DMS153 (cell line): ENCODE measurements at regions not wholly inside any gene's neighbourhood (a gene's known extent, or its start where the extent isn't known, plus 50 kb on each side); places are given as distances from the start of the nearest gene placed in this dataset.
"Not testable (repeated sequence)": the region's sequence is repeated elsewhere in the genome, so short reads cannot be mapped to it uniquely, and the experiment has no call there.

Experiments
- DNase-seq: peaks from one replicate; lab custom pipeline; 2025; lab: John Stamatoyannopoulos, UW

DNA sequence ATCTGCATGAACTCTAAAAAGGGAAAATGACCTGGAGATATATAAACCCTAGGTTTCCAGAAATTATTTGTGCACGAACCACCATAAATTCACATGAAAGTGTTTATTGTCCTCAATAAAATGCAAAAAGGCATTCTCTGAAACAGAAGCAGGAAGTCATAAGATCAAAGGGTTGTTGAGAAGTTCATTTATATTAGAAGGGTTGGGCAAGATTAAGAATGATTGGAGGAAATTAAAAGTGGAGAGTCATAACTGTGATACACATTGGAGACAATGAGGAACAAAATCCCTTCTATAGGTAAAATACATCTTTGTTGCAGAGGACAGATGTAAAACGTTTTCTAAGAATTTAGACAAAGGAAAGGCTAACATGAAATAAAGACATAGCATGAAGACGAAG lies 476.8 kb downstream of the CBLN4 start:
- DNase-seq = no peak

DNA sequence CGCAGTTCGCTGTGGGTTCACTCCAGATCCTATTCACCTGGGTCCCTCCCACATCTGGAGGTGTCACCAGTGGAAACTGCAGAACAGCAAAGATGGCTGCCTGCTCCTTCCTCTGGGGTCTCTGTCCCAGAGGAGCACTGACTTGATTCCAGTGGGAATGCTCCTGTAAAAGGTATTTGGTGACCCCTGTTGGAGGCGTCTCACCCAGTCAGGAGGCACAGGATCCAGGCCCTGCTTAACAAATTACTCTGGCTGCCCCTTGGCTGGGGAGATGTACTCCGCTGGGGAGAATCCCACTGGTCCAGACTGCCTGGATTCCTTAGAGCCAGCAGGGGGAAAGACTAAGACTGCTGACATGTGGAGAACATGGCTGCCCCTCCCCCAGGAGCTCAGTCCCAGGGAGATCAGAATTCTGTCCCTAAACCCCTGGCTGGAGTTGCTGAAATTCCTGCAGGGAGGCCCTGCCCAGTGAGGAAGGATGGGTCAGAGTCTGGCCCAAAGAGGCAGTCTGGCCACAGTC lies 483.0 kb downstream of the CBLN4 start:
- DNase-seq = no peak

DNA sequence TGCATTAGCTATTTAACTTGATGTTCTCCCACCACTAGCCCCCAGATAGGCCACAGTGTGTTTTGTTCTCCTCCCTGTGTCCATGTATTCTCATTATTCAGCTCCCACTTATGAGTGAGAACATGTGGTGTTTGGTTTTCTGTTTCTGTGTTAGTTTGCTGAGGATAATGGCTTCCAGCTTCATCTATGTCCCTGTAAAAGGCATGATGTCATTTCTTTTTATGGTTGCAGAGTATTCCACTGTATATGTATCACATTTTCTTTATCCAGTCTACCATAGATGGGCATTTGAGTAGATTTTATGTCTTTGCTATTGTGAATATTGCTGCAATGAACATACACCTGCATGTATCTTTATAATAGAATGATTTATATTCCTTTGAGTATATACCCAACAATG lies 487.7 kb downstream of the CBLN4 start:
- not testable (repeated sequence) for DNase-seq

DNA sequence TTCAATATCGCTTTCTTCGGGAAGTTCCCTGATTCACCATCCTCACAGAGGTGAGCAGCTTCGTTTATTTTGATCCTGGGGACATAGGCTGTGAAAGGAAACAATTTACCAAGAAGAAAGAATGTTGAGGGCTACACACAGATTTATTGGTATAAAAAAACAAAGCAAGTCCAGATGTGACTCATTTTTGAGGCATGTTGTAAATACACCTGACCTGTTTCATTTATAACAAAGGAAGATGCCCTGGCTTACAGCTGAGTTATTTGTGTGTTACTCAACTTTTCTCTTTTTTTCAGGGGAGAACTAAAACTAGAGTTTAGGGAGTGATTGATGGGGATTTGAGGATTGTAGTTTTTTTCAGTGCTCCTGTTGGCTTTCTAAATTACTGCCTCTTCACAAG lies 489.5 kb downstream of the CBLN4 start:
- DNase-seq = no peak

DNA sequence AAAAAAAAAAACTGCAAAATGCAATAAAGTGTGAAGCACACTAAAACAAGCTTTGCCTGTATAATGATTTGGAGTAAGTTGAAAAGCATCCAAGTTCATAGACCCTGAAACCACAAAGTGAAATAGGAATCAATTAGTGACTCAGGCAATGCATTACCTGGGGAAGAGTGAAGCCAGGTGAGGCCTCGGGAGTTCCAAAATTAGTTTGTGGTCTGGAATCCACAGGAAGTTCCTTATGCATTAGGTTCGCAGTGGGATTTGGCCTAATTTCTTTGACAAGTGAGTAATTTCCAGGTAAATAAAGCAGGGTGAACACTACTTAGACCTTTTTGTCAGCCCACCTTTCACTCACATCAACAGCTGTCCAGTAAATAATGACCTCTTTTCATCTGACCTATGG lies 490.8 kb downstream of the CBLN4 start:
- DNase-seq = no peak

DNA sequence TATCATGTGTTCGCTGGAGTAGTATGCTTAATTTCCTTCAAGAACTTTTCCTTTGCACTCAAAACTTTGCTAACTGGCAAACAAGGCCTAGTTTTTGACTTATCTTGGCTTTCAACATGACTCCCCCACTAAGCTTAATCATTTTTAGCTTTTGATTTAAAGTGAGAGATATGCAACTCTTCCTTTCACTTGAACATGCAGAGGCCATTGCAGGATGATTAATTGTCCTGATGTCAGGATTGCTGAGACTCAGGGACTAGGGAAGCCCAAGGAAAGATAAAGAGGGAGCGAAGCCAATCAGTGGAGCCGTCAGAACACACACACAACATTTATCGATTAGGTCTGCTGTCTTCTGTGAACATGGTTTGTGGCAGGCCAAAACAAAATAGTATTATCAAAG lies 491.4 kb downstream of the CBLN4 start:
- no peak for DNase-seq

DNA sequence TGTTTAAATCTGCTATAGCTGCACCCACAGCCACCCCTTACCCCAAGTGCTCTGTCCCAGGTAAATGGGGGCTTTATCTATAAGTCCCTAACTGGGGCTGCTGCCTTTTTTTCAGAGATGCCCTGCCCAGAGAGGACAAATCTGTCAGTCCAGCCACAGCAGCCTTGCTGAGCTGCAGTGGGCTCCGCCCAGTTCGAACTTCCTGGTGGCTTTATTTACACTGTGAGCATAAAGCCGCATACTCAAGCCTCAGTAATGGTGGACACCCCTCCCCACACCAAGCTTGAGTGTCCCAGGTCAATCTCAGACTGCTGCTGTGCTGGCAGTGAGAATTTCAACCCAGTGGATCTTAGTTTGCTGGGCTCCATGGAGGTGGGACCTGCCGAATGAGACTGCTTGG lies 505.2 kb downstream of the CBLN4 start:
- DNase-seq = no peak

DNA sequence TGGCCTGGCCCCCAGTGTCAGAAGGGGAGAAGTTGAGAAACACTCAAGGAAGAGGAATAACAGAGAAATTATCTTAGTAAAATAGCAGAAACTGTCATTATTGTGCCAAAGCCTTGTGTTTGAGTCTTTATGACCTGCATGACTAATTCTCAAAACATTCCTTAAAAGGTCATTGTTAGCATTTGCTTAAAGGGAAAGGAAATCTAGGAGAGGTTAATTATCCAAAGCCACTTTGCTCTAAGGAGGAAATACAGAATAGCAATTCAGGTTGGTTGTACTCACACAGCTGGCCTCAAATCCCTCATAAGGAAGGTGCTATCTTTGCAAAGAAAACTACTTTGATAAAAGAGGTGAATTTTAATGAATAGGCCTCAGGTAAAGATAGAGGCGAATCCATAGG lies 516.7 kb downstream of the CBLN4 start:
- DNase-seq = no peak

DNA sequence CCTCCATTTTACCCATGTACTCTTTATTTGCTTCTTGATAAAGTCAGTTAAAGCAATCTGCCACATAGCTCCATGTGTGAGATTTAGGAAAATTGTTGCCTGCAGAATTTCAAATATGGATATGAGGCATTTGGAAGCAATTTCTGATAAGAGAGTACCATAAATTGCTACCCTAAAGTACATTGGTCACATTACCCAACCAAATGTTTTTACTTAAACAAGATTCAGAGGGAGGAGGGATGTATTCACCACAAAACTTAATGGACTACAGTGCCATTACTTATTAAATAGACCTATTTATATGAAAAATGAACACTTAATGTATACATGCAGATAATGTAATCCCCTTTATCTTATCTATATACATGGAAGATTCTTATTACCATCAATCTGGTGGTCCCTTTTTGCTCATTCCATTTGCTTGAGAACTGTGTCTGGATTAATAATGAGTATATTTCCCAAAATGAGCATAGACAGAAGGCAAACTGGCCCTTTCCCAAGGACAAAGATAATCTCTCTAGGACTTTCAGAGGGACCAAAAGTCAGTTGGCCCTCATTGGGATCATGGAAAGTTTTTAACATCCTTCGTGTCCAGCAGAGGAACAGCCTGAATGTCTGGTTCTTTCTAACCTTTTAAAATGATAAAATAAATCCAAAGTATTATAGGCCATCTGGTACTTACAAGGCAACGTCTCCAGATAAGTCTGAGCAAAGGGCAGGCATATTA lies 526.4 kb downstream of the CBLN4 start:
- DNase-seq = no peak

DNA sequence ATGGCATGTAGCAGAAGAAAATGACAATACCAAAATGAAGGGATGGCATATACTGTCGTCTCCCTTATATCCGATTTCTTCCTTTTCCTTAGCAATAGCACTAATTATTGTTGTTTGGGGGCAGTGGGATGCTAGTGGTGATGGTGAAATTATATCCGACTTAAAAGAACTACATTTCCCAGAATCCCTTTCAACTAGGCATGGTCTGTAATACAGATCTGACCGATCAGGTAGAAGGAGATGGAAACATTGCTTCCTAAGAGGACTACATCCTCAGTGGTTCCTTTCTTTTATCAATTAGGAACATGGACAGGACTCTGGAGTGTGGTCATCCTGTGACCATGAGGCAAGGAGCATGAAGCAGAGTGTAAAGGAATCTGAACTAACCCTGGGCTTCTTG lies 532.6 kb downstream of the CBLN4 start:
- DNase-seq = no peak

DNA sequence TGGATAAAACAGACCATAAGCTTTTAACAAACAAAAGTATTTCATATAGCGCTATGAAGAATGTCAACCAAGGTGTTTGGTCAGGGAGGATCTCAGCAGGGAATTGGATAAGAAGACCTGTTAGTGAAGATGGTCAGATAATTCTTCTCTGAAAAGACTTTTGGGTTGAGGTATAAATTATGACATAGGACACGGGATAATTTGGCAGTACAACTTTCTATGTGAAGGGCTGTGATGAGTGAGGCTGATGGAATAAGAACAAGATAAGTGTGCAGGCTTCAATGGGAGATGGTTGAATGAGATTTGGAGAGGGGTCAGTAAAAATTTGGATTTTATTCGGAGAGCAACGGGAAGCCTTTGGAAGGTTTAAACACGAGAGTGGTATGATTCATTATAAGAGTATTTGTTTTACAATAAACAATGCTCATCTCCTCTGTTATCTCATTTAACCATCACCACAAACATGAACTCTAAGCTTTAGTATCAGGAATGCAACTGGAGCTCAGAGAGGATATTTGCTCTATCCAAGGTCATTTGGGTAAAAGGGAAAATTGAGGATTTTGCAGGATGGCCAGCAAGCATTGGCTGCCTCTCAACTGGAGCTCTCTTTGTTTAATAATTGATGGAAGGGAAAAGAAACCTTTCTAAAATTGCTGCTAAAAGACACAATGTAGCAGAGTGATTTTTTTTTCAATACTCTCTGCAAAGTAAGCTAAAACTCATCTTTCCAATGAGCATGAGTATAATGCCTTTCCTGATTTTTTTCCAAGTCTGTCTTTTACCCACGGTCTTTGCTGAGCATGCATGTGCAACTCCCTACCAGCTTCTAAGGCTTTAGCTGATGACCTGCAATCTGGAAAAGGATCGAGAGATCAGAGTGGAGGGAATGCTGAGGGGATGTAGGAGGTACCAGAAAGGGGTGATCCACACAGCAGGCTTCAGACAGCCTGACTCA lies 534.0 kb downstream of the CBLN4 start:
- no peak for DNase-seq

DNA sequence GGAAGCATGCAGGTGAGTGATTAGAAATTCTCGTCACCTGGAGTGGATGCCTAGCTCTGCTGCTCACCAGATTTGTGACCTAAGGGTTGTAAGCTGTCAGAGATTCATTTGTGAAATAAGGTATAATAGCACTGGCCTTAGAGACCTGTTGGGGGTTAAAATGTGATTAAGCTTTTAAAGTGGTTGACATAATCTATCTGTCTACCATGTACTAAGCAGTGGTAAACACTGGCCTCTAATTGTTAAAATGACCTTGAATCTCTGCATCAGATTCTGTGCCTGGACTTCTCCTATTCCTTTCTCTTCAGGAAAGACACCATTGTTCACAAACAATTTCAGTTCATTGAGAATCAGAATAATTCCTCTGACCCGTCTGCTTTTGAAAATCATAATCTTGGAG lies 536.2 kb downstream of the CBLN4 start:
- no peak for DNase-seq

DNA sequence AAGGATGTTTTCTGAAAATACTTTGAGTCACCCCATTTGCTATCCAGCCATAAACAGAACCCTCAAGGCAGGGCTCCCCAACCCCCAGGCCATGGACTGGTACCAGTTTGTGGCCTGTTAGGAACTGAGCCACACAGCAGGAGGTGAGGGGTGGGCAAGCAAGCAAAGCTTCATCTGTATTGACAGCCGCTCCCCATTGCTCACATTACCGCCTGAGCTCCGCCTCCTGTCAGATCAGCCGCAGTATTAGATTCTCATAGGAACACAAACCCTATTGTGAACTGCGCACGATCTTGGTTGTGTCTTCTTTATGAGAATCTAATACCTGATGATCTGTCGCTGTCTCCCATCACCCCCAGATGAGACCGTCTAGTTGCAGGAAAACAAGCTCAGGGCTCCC lies 543.8 kb downstream of the CBLN4 start:
- no peak for DNase-seq

DNA sequence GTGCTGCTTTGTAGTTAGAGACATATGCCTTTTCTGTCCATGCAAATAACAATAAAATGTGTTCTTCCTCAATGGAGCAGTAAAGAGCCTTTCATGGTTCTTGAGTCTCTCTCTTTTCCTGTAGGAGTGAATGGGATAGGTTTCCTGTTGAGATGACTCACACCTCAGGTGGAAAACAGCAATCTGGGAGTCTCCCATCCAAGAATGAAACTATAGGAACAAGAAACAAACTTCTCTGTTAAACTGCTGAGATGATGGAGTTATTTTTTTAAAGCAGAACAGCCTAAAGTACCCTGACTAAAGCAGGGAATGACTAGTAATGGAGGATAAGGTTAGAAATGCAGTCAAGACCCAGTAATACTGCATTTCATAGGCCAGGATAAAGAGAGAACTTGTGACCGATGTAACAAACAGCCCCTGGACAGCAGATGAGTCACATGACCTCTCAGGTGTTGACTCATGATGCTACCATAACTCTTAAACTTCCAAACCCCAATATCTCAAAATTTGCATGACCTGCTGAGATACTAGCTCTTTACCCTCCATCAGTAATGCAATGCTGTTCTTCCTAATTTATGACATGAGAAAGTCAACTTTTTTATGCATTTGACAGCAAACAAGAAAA lies 548.9 kb downstream of the CBLN4 start:
- DNase-seq = no peak

DNA sequence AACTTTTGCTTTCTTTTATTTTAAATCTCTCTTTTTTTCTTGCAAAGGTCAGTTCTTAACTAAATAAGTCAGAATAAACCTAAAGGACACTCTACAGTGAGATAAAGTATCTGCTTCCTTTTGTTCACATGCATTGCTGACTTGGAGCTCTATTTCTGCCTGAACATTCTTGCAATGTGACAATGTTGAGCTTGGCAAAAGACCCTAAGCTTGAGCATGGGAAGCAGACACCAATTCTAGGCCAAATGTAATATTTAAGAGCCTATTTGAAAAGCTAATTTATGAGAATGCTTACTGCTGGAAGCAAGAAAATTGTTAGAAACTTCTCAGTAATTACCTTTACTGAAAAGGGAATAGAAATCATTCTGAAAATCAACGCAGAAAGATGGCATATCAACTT lies 556.2 kb downstream of the CBLN4 start:
- DNase-seq = no peak

DNA sequence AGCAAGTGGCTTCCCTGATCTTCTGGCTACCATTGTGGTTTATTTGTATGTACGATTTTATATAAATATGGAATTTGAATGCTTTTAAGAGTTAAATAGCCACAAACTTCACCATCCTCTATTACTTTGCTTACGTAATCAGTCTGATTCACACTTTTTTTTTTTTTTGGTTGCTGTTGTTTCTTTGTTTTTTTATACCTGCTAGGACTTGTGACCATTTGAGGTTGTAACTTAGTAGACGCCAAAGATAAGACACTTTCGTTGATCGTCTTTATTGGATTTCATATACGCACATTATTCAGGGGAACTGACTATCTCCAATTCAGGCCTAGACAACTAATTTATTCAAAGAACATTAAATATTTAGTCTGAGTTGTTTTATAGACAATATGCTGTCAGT lies 559.0 kb downstream of the CBLN4 start:
- DNase-seq = no peak

DNA sequence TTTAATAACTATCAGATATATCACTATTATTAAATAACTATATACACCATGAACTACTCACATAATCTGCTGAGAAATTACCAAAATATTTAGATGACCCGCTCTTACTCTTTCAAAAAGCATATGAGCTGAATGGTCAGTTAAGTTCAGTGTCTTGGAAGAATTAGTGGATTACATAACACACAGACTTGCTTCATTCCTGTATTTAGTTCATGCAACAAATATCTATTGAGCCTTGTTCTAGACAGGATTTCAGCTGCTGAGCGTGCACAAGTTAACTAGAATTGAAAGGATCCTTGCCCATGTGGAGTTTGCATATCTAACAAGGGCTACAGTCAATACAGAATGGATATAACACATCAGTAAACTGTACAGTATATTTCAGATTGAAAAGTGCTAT lies 566.2 kb downstream of the CBLN4 start:
- DNase-seq = no peak

DNA sequence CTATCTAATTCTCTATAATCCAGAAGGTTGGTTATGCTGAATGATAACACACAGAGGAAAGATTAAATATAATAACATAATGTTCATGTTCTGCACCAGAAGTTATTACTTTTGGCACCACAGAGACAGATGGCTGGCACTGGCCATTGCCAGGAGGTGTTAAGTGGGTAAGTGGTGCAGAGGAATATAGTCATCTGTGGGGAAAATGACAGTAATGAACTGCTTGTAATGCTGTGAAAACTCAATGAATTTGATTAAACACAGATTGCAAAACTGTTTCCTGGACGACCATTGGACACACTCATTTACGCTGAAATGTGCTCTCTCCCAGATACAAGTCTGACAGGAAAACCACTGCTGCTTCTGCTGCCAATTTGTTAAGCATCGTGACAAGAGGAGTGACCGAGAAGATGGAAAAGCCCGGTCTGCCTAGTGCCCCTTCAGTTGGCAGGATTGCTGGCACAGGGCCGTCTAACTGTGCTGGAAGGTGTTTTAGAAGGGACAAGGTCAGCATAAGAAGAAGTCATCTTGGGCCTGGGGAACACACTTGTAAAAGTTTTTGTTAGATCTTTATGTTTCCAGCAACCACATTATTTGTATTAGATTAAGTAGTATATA lies 567.4 kb downstream of the CBLN4 start:
- DNase-seq = no peak

DNA sequence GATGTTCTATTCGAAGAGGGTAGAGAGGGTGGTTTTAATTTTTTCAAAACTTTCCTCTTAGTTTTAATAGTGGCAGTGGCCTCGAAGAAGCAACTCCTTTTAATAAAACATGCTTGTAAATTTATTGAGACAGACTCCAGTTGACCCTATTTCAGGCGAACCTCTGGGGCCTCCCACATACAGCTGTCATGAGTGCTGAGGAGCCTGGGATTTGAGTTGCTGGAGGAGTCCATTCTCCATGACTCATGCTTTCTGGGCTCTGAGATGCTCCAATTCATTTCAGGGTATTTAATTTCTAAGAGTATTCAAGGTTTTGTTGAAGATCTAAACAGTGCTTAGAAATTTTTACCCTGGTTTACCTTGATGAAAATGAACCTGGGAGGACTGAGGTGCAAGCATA lies 580.4 kb downstream of the CBLN4 start:
- no peak for DNase-seq

DNA sequence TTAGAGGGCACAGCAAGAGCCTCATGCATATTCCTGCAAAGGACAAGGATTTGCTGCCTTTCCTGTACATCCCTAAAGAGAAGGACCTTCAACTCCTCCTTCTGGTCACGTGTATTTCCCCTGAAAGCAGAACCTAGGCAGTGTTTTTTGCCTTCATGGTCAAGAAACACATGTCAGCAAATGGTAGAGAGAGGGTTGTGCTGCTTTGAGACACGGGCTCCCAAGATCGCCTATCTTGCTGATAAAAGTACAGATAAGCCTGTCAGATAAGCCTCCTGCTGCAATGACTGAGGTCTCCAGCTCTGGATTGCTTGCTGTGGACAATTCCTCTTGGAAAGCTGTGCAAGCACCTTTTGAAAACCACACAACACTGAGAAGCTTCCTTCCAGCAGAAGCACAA lies 580.8 kb downstream of the CBLN4 start:
- no peak for DNase-seq

DNA sequence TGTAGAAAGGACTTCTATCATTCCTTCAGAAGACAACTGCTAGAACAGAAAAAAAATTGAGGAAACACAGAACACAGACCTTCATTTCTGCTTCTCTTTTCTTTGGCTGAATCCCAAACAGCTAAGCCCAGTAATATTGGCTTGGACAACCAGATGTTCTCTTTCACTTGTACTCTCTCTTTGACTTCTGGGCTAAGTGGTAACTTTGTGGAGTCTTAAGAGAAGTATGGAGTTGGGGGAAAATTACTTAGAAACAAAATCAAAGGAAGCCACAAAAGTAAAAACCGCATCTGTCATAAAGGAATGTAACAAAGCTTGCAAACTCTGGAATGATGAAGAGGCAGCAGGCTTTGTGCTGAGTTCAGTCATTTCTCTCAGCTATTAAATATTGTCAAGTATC lies 587.5 kb downstream of the CBLN4 start:
- DNase-seq = no peak

DNA sequence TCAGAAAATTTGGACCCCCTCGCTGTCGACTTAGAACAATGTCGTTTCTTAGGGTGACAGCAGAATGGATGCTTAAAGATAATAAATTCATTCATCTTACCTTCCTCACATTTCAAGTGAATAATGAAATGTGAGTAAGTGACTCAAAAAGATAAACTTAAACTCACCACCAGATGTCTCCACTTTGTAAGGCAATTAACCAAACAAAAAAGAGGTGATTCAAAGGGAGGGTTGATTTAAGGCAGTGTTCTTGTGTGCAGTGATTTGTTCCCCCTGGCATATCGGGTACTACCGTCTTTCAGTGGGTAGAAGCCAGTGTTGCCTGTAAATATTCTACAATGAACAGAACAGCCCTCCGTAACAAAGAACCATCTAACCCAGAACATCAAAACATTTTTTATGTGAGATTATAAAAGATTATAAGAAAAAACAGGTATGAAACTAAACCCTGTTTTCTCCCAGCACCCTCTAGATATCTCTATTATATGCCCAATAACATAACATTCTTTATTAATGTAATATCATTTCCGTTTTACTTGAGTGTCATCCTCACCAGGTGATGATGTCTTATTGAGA lies 589.7 kb downstream of the CBLN4 start:
- DNase-seq = no peak
